Naive thymus-derived CD4-positive, alpha-beta T cell (primary cell): ENCODE measurements at regions not wholly inside any gene's neighbourhood (a gene's known extent, or its start where the extent isn't known, plus 50 kb on each side); places are given as distances from the start of the nearest gene placed in this dataset.

ENCODE experiments used
- ATAC-seq: fragments of 150-1000 bp; cut with Tn5 transposase; 2 replicates; pipeline ENCODE4 v1.10.0; 2021; ENCODE audit warnings: mild to moderate bottlenecking, moderate library complexity
- CTCF ChIA-PET: fragments of 350-600 bp; sonication (Branson Sonifier 250); formaldehyde crosslinking; loops from one replicate; lab custom pipeline; 2021; ENCODE audit warnings: antibody characterized with exemption; lab: Charles Lee
- POLR2A ChIA-PET: fragments of 350-600 bp; sonication (Branson Sonifier 250); formaldehyde crosslinking; loops from one replicate; lab custom pipeline; 2021; ENCODE audit warnings: antibody characterized with exemption, inconsistent platforms; lab: Charles Lee
- DNase-seq, 9 donors: peaks; one replicate each; pipeline versions ENCODE4 v3.0.0 to v3.0.0-alpha.2; 2020 to 2022; ENCODE audit warnings: mixed read lengths in 1 of 9
- H3K27ac ChIP-seq: one replicate; pipeline ENCODE4 v1.7.0; 2013; ENCODE audit warnings: mild to moderate bottlenecking, low read depth, low read length, moderate library complexity
- H3K27me3 ChIP-seq, 2 donors: one replicate each; pipeline ENCODE4 v1.7.0; 2013; ENCODE audit warnings: low read length in 2 of 2, mild to moderate bottlenecking in 2 of 2, moderate library complexity in 2 of 2; ENCODE audit not compliant: control insufficient read depth in 2 of 2, insufficient read depth in 2 of 2
- H3K36me3 ChIP-seq, 3 experiments: 1 replicate in 2 of 3; 2 replicates in 1 of 3; pipeline ENCODE4 v1.7.0; 2013; ENCODE audit warnings: low read length in 3 of 3, mild to moderate bottlenecking in 3 of 3, moderate library complexity in 1 of 3; ENCODE audit not compliant: insufficient read depth in 3 of 3, control insufficient read depth in 2 of 3
- H3K4me1 ChIP-seq, 2 donors: one replicate each; pipeline ENCODE4 v1.7.0; 2013; ENCODE audit warnings: low read length in 2 of 2, mild to moderate bottlenecking in 2 of 2, moderate library complexity in 1 of 2; ENCODE audit not compliant: control insufficient read depth in 2 of 2, insufficient read depth in 2 of 2
- H3K4me3 ChIP-seq: 2 replicates; pipeline ENCODE4 v1.7.0; 2013; ENCODE audit warnings: mild to moderate bottlenecking, low read length
- H3K9me3 ChIP-seq, 3 experiments: 1 replicate in 2 of 3; 2 replicates in 1 of 3; pipeline ENCODE4 v1.7.0; 2013; ENCODE audit warnings: low read length in 3 of 3; ENCODE audit not compliant: control insufficient read depth in 2 of 3
- H3K27ac Mint-ChIP-seq, 9 donors: one replicate each; pipeline ENCODE4 v1.8.0; 2020 to 2022; ENCODE audit warnings: mixed read lengths in 9 of 9, mild to moderate bottlenecking in 8 of 9, moderate library complexity in 5 of 9, inconsistent platforms in 2 of 9
- H3K27me3 Mint-ChIP-seq, 5 donors: one replicate each; pipeline ENCODE4 v1.8.0; 2021 to 2022; ENCODE audit warnings: mixed read lengths in 5 of 5, mild to moderate bottlenecking in 1 of 5
- H3K36me3 Mint-ChIP-seq, 5 donors: one replicate each; pipeline ENCODE4 v1.8.0; 2020 to 2022; ENCODE audit warnings: mixed read lengths in 5 of 5, mild to moderate bottlenecking in 3 of 5, inconsistent platforms in 1 of 5
- H3K4me1 Mint-ChIP-seq, 7 donors: one replicate each; pipeline ENCODE4 v1.8.0; 2020 to 2022; ENCODE audit warnings: mixed read lengths in 7 of 7, mild to moderate bottlenecking in 3 of 7, inconsistent platforms in 1 of 7
- H3K4me3 Mint-ChIP-seq, 10 donors: one replicate each; pipeline ENCODE4 v1.8.0; 2020 to 2022; ENCODE audit warnings: mild to moderate bottlenecking in 10 of 10, mixed read lengths in 10 of 10, moderate library complexity in 6 of 10, inconsistent platforms in 2 of 10
- H3K9me3 Mint-ChIP-seq, 11 donors: one replicate each; pipeline ENCODE4 v1.8.0; 2020 to 2022; ENCODE audit warnings: mixed read lengths in 11 of 11, mild to moderate bottlenecking in 4 of 11, inconsistent platforms in 1 of 11, moderate library complexity in 1 of 11
- intact Hi-C, 2 donors: fragments of 100-400 bp; cut with micrococcal nuclease; formaldehyde crosslinking; loops; one replicate each; pipeline ENCODE4 v1.15.1; 2023

- intact Hi-C loops, result no loop called here
- no peak overlapping the region for H3K4me3 ChIP-seq
- Mint-ChIP-seq H3K4me1 (peaks cover 0 to 18% (median 7%) of the 10 kb centered on the region in 7 donors), H3K27me3 (peaks cover 0 to 9% (median 4%) of the 10 kb centered on the region in 5 donors), H3K36me3 (peaks cover 1 to 6% (median 4%) of the 10 kb centered on the region in 5 donors), H3K27ac (peak overlapping the region in 1 of 9 donors; percentile 64), H3K4me3 (no peak overlapping the region), H3K9me3 (peaks cover 0 to 28% (median 10%) of the 10 kb centered on the region in 11 donors)
- H3K36me3 ChIP-seq, result no peaks in the 10 kb centered on the region
- DNase-seq (no peak), ATAC-seq (no peak)
- H3K27ac ChIP-seq, result no peak overlapping the region
- H3K9me3 ChIP-seq, result peaks cover 0 to 10% (median 0%) of the 10 kb centered on the region in 3 experiments
- POLR2A ChIA-PET, result no interaction called here
- no peaks in the 10 kb centered on the region for H3K27me3 ChIP-seq
- H3K4me1 ChIP-seq, result no peaks in the 10 kb centered on the region
- CTCF ChIA-PET, result no interaction called here
Observed at GRCh38 chr20:24364482-24364881, 104.9 kb upstream of the SYNDIG1 start.

GRCh38 chr20:24363031-24363430, 106.4 kb upstream of the SYNDIG1 start:
- Mint-ChIP-seq H3K36me3 (peaks cover 1 to 6% (median 4%) of the 10 kb centered on the region in 5 donors), H3K4me1 (peaks cover 0 to 18% (median 7%) of the 10 kb centered on the region in 7 donors), H3K4me3 (peak overlapping the region in 8 of 10 donors; percentile 26 to 80 (median 64)), H3K27ac (no peak overlapping the region), H3K27me3 (peaks cover 0 to 9% (median 4%) of the 10 kb centered on the region in 5 donors), H3K9me3 (peaks cover 0 to 28% (median 10%) of the 10 kb centered on the region in 11 donors)
- POLR2A ChIA-PET, result interaction anchor here (0.7 kb wide), 1 partner anchor 1087 kb away, joined by 3 read pairs; no protein-coding TSS in a partner anchor
- ATAC-seq (no peak), DNase-seq (peak in 1 of 9 donors; percentile 9)
- Histone ChIP-seq H3K4me1 (no peaks in the 10 kb centered on the region), H3K36me3 (no peaks in the 10 kb centered on the region), H3K27ac (no peak overlapping the region), H3K4me3 (no peak overlapping the region), H3K9me3 (peaks cover 0 to 10% (median 0%) of the 10 kb centered on the region in 3 experiments), H3K27me3 (no peaks in the 10 kb centered on the region)
- CTCF ChIA-PET, result interaction anchor here (0.9 kb wide), 1 partner anchor 16 kb away, joined by 4 read pairs; no protein-coding TSS in a partner anchor
- intact Hi-C loops, result no loop called here

GRCh38 chr20:24362080-24362479, 107.3 kb upstream of the SYNDIG1 start:
- no peak for DNase-seq
- Mint-ChIP-seq H3K9me3 (peaks cover 0 to 28% (median 10%) of the 10 kb centered on the region in 11 donors), H3K4me3 (no peak overlapping the region), H3K36me3 (peaks cover 1 to 6% (median 4%) of the 10 kb centered on the region in 5 donors), H3K27ac (no peak overlapping the region), H3K4me1 (peaks cover 0 to 18% (median 7%) of the 10 kb centered on the region in 7 donors), H3K27me3 (peaks cover 0 to 9% (median 5%) of the 10 kb centered on the region in 5 donors)
- H3K4me3 ChIP-seq, result no peak overlapping the region
- ChIA-PET CTCF (interaction anchor here (0.9 kb wide), 1 partner anchor 17 kb away, joined by 4 read pairs; no protein-coding TSS in a partner anchor), POLR2A (no interaction called here)
- H3K4me1 ChIP-seq, result no peaks in the 10 kb centered on the region
- no peak for ATAC-seq
- H3K27me3 ChIP-seq, result no peaks in the 10 kb centered on the region
- intact Hi-C loops, result no loop called here
- no peak overlapping the region for H3K27ac ChIP-seq
- no peaks in the 10 kb centered on the region for H3K36me3 ChIP-seq
- H3K9me3 ChIP-seq, result peaks cover 0 to 10% (median 0%) of the 10 kb centered on the region in 3 experiments

GRCh38 chr20:24361541-24361940, 107.9 kb upstream of the SYNDIG1 start:
- Mint-ChIP-seq H3K4me1 (peaks cover 0 to 18% (median 7%) of the 10 kb centered on the region in 7 donors), H3K27me3 (peaks cover 0 to 9% (median 5%) of the 10 kb centered on the region in 5 donors), H3K9me3 (peaks cover 0 to 28% (median 10%) of the 10 kb centered on the region in 11 donors), H3K36me3 (peaks cover 1 to 6% (median 4%) of the 10 kb centered on the region in 5 donors), H3K4me3 (no peak overlapping the region), H3K27ac (no peak overlapping the region)
- Histone ChIP-seq H3K27ac (no peak overlapping the region), H3K27me3 (no peaks in the 10 kb centered on the region), H3K4me1 (no peaks in the 10 kb centered on the region), H3K9me3 (peaks cover 0 to 10% (median 0%) of the 10 kb centered on the region in 3 experiments), H3K36me3 (no peaks in the 10 kb centered on the region), H3K4me3 (no peak overlapping the region)
- DNase-seq (no peak), ATAC-seq (no peak)
- intact Hi-C loops, result no loop called here
- ChIA-PET CTCF (no interaction called here), POLR2A (no interaction called here)

GRCh38 chr20:24360531-24360930, 108.9 kb upstream of the SYNDIG1 start:
- no peak for DNase-seq
- Mint-ChIP-seq H3K27me3 (peaks cover 0 to 9% (median 5%) of the 10 kb centered on the region in 5 donors), H3K4me3 (no peak overlapping the region), H3K36me3 (peaks cover 1 to 6% (median 4%) of the 10 kb centered on the region in 5 donors), H3K4me1 (peaks cover 0 to 18% (median 7%) of the 10 kb centered on the region in 7 donors), H3K9me3 (peaks cover 0 to 28% (median 10%) of the 10 kb centered on the region in 11 donors), H3K27ac (no peak overlapping the region)
- Histone ChIP-seq H3K36me3 (no peaks in the 10 kb centered on the region), H3K4me3 (no peak overlapping the region), H3K9me3 (peaks cover 0 to 10% (median 0%) of the 10 kb centered on the region in 3 experiments), H3K27me3 (no peaks in the 10 kb centered on the region), H3K4me1 (no peaks in the 10 kb centered on the region), H3K27ac (no peak overlapping the region)
- intact Hi-C loops, result no loop called here
- ChIA-PET CTCF (no interaction called here), POLR2A (no interaction called here)
- ATAC-seq, result no peak

GRCh38 chr20:24359321-24360027, 110.0 kb upstream of the SYNDIG1 start:
- POLR2A ChIA-PET, result no interaction called here
- Histone ChIP-seq H3K9me3 (peaks cover 0 to 10% (median 0%) of the 10 kb centered on the region in 3 experiments), H3K27me3 (no peaks in the 10 kb centered on the region), H3K4me3 (no peak overlapping the region), H3K36me3 (no peaks in the 10 kb centered on the region), H3K4me1 (no peaks in the 10 kb centered on the region), H3K27ac (no peak overlapping the region)
- CTCF ChIA-PET, result no interaction called here
- H3K27me3 Mint-ChIP-seq, result peaks cover 0 to 9% (median 5%) of the 10 kb centered on the region in 5 donors
- peaks cover 0 to 16% (median 6%) of the 10 kb centered on the region in 7 donors for H3K4me1 Mint-ChIP-seq
- no peak overlapping the region for H3K27ac Mint-ChIP-seq
- no peak overlapping the region for H3K4me3 Mint-ChIP-seq
- no peak for ATAC-seq
- no peak for DNase-seq
- peaks cover 0 to 28% (median 10%) of the 10 kb centered on the region in 11 donors for H3K9me3 Mint-ChIP-seq
- intact Hi-C loops, result no loop called here
- peaks cover 1 to 6% (median 4%) of the 10 kb centered on the region in 5 donors for H3K36me3 Mint-ChIP-seq
